Smooth muscle cell (in vitro differentiated cells): ENCODE measurements at regions not wholly inside any gene's neighbourhood (a gene's known extent, or its start where the extent isn't known, plus 50 kb on each side); places are given as distances from the start of the nearest gene placed in this dataset.
A peak's percentile ranks its signal among the peaks of the same experiment; 100 is the strongest.

Experiments
- DNase-seq: peaks from one replicate; lab custom pipeline; 2025; ENCODE audit not compliant: unreplicated experiment; lab: John Stamatoyannopoulos, UW
- H2AFZ ChIP-seq: fragments of 200-600 bp; sonication (generic); 2 replicates; pipeline ENCODE4 v1.6.0; 2016; ENCODE audit warnings: antibody characterized with exemption, low read depth, mild to moderate bottlenecking
- H3F3A ChIP-seq: fragments of 200-600 bp; sonication (generic); 2 replicates; pipeline ENCODE4 v1.6.0; 2017; ENCODE audit warnings: antibody characterized with exemption, low read depth
- H3K27ac ChIP-seq: fragments of 200-600 bp; sonication (generic); 2 replicates; pipeline ENCODE4 v1.5.1; 2016; ENCODE audit warnings: low read depth, mild to moderate bottlenecking
- H3K27me3 ChIP-seq: fragments of 200-600 bp; sonication (generic); 2 replicates; pipeline ENCODE4 v1.6.1; 2016; ENCODE audit warnings: low read depth, mild to moderate bottlenecking
- H3K36me3 ChIP-seq: fragments of 200-600 bp; sonication (generic); 2 replicates; pipeline ENCODE4 v1.5.1; 2016; ENCODE audit warnings: low read depth
- H3K4me1 ChIP-seq: fragments of 200-600 bp; sonication (generic); 2 replicates; pipeline ENCODE4 v1.5.1; 2016; ENCODE audit warnings: low read depth
- H3K4me2 ChIP-seq: fragments of 200-600 bp; sonication (generic); 2 replicates; pipeline ENCODE4 v1.6.0; 2016; ENCODE audit warnings: mild to moderate bottlenecking
- H3K4me3 ChIP-seq: fragments of 200-600 bp; sonication (generic); 2 replicates; pipeline ENCODE4 v1.5.1; 2016; ENCODE audit warnings: mild to moderate bottlenecking
- H3K79me2 ChIP-seq: fragments of 200-600 bp; sonication (generic); 2 replicates; pipeline ENCODE4 v1.6.0; 2016; ENCODE audit warnings: low read depth, mild to moderate bottlenecking
- H3K9ac ChIP-seq: fragments of 200-600 bp; sonication (generic); 2 replicates; pipeline ENCODE4 v1.6.0; 2016; ENCODE audit warnings: low read depth
- H3K9me3 ChIP-seq: fragments of 200-600 bp; sonication (generic); replicated peaks from 2 replicates; pipeline ENCODE4 v1.5.1; 2016; ENCODE audit warnings: low read depth
- H4K20me1 ChIP-seq: fragments of 200-600 bp; sonication (generic); 2 replicates; pipeline ENCODE4 v1.6.0; 2016; ENCODE audit warnings: low read depth
- CTCF ChIP-seq: fragments of 200-600 bp; sonication (generic); IDR thresholded peaks from 2 replicates; pipeline ENCODE4 v1.5.1; 2017; ENCODE audit warnings: borderline replicate concordance, mild to moderate bottlenecking, antibody characterized with exemption; ENCODE audit not compliant: insufficient read depth, poor library complexity, severe bottlenecking
- WGBS: methylation state at CpG from one replicate; pipeline ENCODE4 v1.1.7; 2016; ENCODE audit warnings: low lambda C conversion rate; 5-methylcytosine and 5-hydroxymethylcytosine counted together

GRCh38 chr13:33364192-33364591, 78.6 kb upstream of the STARD13 start:
- DNase-seq: no peak
- no peak overlapping the region for H3K27ac ChIP-seq
- H3K9me3 ChIP-seq: no peaks in the 10 kb centered on the region
- TF ChIP-seq CTCF: no peak
- no peaks in the 10 kb centered on the region for H3K36me3 ChIP-seq
- H3K27me3 ChIP-seq: no peaks in the 10 kb centered on the region
- no peak overlapping the region for H3K4me3 ChIP-seq
- no peaks in the 10 kb centered on the region for H3K79me2 ChIP-seq
- 95% methylated on average over 5 of the region's 5 CpGs for WGBS
- H2AFZ ChIP-seq: no peak overlapping the region
- no peaks in the 10 kb centered on the region for H3K4me1 ChIP-seq
- H3K4me2 ChIP-seq: no peak overlapping the region
- H3K9ac ChIP-seq: no peak overlapping the region
- H4K20me1 ChIP-seq: no peaks in the 10 kb centered on the region
- no peaks in the 10 kb centered on the region for H3F3A ChIP-seq

GRCh38 chr13:33366469-33367062, 81.0 kb upstream of the STARD13 start:
- Histone ChIP-seq H3K79me2 (no peaks in the 10 kb centered on the region), H3K4me2 (no peak overlapping the region), H3K27me3 (no peaks in the 10 kb centered on the region), H3K36me3 (no peaks in the 10 kb centered on the region), H3K27ac (no peak overlapping the region), H3K9ac (no peak overlapping the region), H2AFZ (no peak overlapping the region), H3K4me1 (no peaks in the 10 kb centered on the region), H3F3A (no peaks in the 10 kb centered on the region), H4K20me1 (no peaks in the 10 kb centered on the region), H3K9me3 (no peaks in the 10 kb centered on the region), H3K4me3 (no peak overlapping the region)
- 92% methylated on average over 6 of the region's 6 CpGs for WGBS
- no peak for DNase-seq
- TF ChIP-seq CTCF: no peak

GRCh38 chr13:33367171-33367895, 81.8 kb upstream of the STARD13 start:
- no peak overlapping the region for H3K9ac ChIP-seq
- no peaks in the 10 kb centered on the region for H3K4me1 ChIP-seq
- DNase-seq: no peak
- H3K36me3 ChIP-seq: no peaks in the 10 kb centered on the region
- H3K27me3 ChIP-seq: no peaks in the 10 kb centered on the region
- H4K20me1 ChIP-seq: no peaks in the 10 kb centered on the region
- no peaks in the 10 kb centered on the region for H3K9me3 ChIP-seq
- H3F3A ChIP-seq: no peaks in the 10 kb centered on the region
- no peak for TF ChIP-seq CTCF
- WGBS: 75% methylated on average over 2 of the region's 2 CpGs
- H3K79me2 ChIP-seq: no peaks in the 10 kb centered on the region
- no peak overlapping the region for H3K4me2 ChIP-seq
- no peak overlapping the region for H2AFZ ChIP-seq
- H3K27ac ChIP-seq: no peak overlapping the region
- no peak overlapping the region for H3K4me3 ChIP-seq

GRCh38 chr13:33367926-33368325, 82.4 kb upstream of the STARD13 start:
- Histone ChIP-seq H3F3A (no peaks in the 10 kb centered on the region), H3K9me3 (no peaks in the 10 kb centered on the region), H3K9ac (no peak overlapping the region), H4K20me1 (no peaks in the 10 kb centered on the region), H3K4me2 (no peak overlapping the region), H3K79me2 (no peaks in the 10 kb centered on the region), H3K27me3 (no peaks in the 10 kb centered on the region), H3K4me3 (no peak overlapping the region), H3K27ac (no peak overlapping the region), H3K36me3 (no peaks in the 10 kb centered on the region), H3K4me1 (no peaks in the 10 kb centered on the region), H2AFZ (peak overlapping the region; percentile 35)
- WGBS: 81% methylated on average over 5 of the region's 5 CpGs
- no peak for TF ChIP-seq CTCF
- DNase-seq: no peak
